AG09319 (cell line): ENCODE measurements at regions not wholly inside any gene's neighbourhood (a gene's known extent, or its start where the extent isn't known, plus 50 kb on each side); places are given as distances from the start of the nearest gene placed in this dataset.

Source experiments
- DNase-seq: peaks from one replicate; pipeline ENCODE4 v3.0.0-alpha.2; 2010; ENCODE audit warnings: low read depth; ENCODE audit errors: extremely low read depth
- TF ChIP-seq, protein P1 (sequence below): IDR thresholded peaks from 2 replicates; pipeline ENCODE4 v1.5.1; 2011; ENCODE audit warnings: low read depth, mild to moderate bottlenecking, inconsistent platforms, low read length, moderate library complexity

GRCh38 chr12:60693019-60693626, 1097.3 kb downstream of the SLC16A7 start:
- no peak for DNase-seq

DNA sequence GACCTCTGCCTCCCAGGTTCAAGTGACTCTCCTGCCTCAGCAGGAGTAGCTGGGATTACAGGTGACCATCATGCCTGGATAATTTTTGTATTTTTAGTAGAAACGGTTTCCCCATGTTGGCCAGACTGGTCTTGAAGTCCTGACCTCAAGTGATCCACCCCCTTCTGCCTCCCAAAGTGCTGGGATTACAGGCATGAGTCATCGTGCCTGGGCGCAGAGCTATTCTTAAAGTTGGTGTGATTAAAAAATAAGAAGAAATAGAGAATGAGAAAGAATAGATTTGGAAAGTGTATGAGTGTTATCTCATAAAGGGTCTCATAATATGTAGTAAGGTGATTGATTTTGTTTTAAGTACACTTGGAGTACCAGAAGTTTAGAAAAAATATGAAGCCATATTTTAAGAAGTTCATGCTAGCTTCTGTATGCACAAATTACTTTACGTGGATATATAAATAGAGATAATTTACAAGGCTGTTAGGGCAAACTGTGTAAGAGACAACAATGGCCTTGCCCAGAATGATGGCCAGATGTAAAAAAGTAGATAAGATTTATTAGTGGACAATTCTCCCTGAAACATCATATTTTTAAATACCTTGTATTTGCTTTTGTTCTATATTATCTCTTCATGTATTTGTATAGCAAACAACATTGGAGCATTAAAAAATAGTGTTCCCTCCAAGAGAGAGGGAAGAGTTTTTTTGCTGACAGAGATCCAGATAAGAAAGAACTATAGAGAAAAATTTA, 1108.5 kb downstream of the SLC16A7 start:
- no peak for DNase-seq
- TF ChIP-seq, protein P1, sequence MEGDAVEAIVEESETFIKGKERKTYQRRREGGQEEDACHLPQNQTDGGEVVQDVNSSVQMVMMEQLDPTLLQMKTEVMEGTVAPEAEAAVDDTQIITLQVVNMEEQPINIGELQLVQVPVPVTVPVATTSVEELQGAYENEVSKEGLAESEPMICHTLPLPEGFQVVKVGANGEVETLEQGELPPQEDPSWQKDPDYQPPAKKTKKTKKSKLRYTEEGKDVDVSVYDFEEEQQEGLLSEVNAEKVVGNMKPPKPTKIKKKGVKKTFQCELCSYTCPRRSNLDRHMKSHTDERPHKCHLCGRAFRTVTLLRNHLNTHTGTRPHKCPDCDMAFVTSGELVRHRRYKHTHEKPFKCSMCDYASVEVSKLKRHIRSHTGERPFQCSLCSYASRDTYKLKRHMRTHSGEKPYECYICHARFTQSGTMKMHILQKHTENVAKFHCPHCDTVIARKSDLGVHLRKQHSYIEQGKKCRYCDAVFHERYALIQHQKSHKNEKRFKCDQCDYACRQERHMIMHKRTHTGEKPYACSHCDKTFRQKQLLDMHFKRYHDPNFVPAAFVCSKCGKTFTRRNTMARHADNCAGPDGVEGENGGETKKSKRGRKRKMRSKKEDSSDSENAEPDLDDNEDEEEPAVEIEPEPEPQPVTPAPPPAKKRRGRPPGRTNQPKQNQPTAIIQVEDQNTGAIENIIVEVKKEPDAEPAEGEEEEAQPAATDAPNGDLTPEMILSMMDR, result no peak

More at GRCh38 chr12:60693019-60693626, 1097.3 kb downstream of the SLC16A7 start:
- TF ChIP-seq, protein P1, result no peak

GRCh38 chr12:60710246-60710645, 1114.4 kb downstream of the SLC16A7 start:
- DNase-seq, result no peak
- TF ChIP-seq, protein P1, result no peak

DNA sequence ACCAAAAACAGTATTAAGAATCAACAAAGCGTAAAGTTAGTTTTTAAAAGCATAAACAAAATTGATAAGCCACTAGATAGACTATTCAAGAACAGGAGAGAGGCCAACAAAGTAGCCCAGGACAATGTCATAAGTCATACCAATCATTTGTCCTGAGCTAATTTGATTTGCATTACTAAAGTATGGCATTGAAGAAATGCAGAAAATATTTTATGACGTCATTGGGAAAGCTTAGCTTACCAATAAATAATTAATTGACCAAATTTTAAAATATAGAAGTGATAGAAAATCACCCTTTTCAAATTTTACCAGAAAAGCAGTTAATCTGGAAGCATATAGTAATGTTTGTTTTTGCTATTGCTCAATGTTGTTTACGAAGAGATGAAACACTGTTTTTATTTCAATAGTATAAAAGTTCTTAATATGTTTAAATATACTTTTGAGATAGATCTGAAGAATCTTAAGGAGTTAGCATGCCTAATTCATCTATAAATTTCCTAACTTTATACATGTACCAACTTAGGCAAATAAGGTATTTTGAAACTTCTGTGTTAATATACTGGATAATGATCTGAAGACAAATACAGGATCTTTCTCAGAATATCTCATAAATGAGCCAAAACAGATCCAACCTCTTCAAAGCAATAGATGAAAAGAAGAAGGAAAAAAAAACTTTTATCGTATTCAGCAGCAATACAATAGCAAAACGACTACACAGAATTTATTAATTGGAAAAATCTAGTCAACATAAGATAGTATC, 1118.5 kb downstream of the SLC16A7 start:
- DNase-seq, result no peak
- TF ChIP-seq, protein P1, result no peak

GRCh38 chr12:60724475-60724874, 1128.6 kb downstream of the SLC16A7 start:
- TF ChIP-seq, protein P1, result no peak
- no peak for DNase-seq

- DNase-seq, result no peak
Measured at GRCh38 chr12:60724984-60725383, 1129.2 kb downstream of the SLC16A7 start.

More at GRCh38 chr12:60724984-60725383, 1129.2 kb downstream of the SLC16A7 start:
- TF ChIP-seq, protein P1, result no peak
